ENCODE measurements at regions not wholly inside any gene's neighbourhood (a gene's known extent, or its start where the extent isn't known, plus 50 kb on each side); places are given as distances from the start of the nearest gene placed in this dataset.

- DNase-seq (ENCODE audit: low read depth, low spot score): no peak
- Histone ChIP-seq H3K4me3 (ENCODE audit: insufficient read length, low read depth) (no peak overlapping the region), H3K27me3 (ENCODE audit: insufficient read depth, insufficient read length) (no peaks in the 10 kb centered on the region), H3K9ac (ENCODE audit: insufficient read length, low read depth) (no peak overlapping the region), H3K9me3 (ENCODE audit: insufficient read depth, low read length) (no peaks in the 10 kb centered on the region), H3K36me3 (ENCODE audit: insufficient read depth, insufficient read length, low read length) (no peaks in the 10 kb centered on the region), H3K4me1 (ENCODE audit: insufficient read depth, insufficient read length) (no peaks in the 10 kb centered on the region)
- TF ChIP-seq ZNF274 (IDR thresholded peaks at IDR 0.05; ENCODE audit: low read depth, low read length): no peak
- no peak for TF ChIP-seq YY1 (IDR thresholded peaks at IDR 0.05; ENCODE audit: insufficient read depth, insufficient read length)
- no peak for TF ChIP-seq SUZ12 (IDR thresholded peaks at IDR 0.05; ENCODE audit: extremely low read depth, insufficient read depth, insufficient read length)
Measured at GRCh38 chr3:103134023-103134724, 699.4 kb downstream of the ZPLD1 start.

GRCh38 chr3:103136621-103137020 lies 701.8 kb downstream of the ZPLD1 start:
- no peak overlapping the region for H3K9ac ChIP-seq (ENCODE audit: insufficient read length, low read depth)

GRCh38 chr3:103137830-103138229 lies 703.0 kb downstream of the ZPLD1 start:
- Histone ChIP-seq H3K9ac (ENCODE audit: insufficient read length, low read depth) (no peak overlapping the region), H3K9me3 (ENCODE audit: insufficient read depth, low read length) (no peaks in the 10 kb centered on the region), H3K36me3 (ENCODE audit: insufficient read depth, insufficient read length, low read length) (no peaks in the 10 kb centered on the region), H3K4me1 (ENCODE audit: insufficient read depth, insufficient read length) (no peaks in the 10 kb centered on the region), H3K4me3 (ENCODE audit: insufficient read length, low read depth) (no peak overlapping the region), H3K27me3 (ENCODE audit: insufficient read depth, insufficient read length) (no peaks in the 10 kb centered on the region)
- DNase-seq (ENCODE audit: low read depth, low spot score): no peak
- TF ChIP-seq YY1 (IDR thresholded peaks at IDR 0.05; ENCODE audit: insufficient read depth, insufficient read length): no peak
- TF ChIP-seq ZNF274 (IDR thresholded peaks at IDR 0.05; ENCODE audit: low read depth, low read length): no peak
- no peak for TF ChIP-seq SUZ12 (IDR thresholded peaks at IDR 0.05; ENCODE audit: extremely low read depth, insufficient read depth, insufficient read length)

More at GRCh38 chr3:103136621-103137020, 701.8 kb downstream of the ZPLD1 start:
- H3K9me3 ChIP-seq (ENCODE audit: insufficient read depth, low read length): no peaks in the 10 kb centered on the region
- no peaks in the 10 kb centered on the region for H3K36me3 ChIP-seq (ENCODE audit: insufficient read depth, insufficient read length, low read length)
- no peak for TF ChIP-seq ZNF274 (IDR thresholded peaks at IDR 0.05; ENCODE audit: low read depth, low read length)
- TF ChIP-seq SUZ12 (IDR thresholded peaks at IDR 0.05; ENCODE audit: extremely low read depth, insufficient read depth, insufficient read length): no peak
- no peak for TF ChIP-seq YY1 (IDR thresholded peaks at IDR 0.05; ENCODE audit: insufficient read depth, insufficient read length)
- H3K4me3 ChIP-seq (ENCODE audit: insufficient read length, low read depth): no peak overlapping the region
- no peaks in the 10 kb centered on the region for H3K4me1 ChIP-seq (ENCODE audit: insufficient read depth, insufficient read length)
- no peaks in the 10 kb centered on the region for H3K27me3 ChIP-seq (ENCODE audit: insufficient read depth, insufficient read length)
- no peak for DNase-seq (ENCODE audit: low read depth, low spot score)

- no peak for TF ChIP-seq ZNF274 (IDR thresholded peaks at IDR 0.05; ENCODE audit: low read depth, low read length)
- no peak for DNase-seq (ENCODE audit: low read depth, low spot score)
- Histone ChIP-seq H3K36me3 (ENCODE audit: insufficient read depth, insufficient read length, low read length) (no peaks in the 10 kb centered on the region), H3K4me3 (ENCODE audit: insufficient read length, low read depth) (no peak overlapping the region), H3K9me3 (ENCODE audit: insufficient read depth, low read length) (no peaks in the 10 kb centered on the region), H3K27me3 (ENCODE audit: insufficient read depth, insufficient read length) (no peaks in the 10 kb centered on the region), H3K9ac (ENCODE audit: insufficient read length, low read depth) (no peak overlapping the region), H3K4me1 (ENCODE audit: insufficient read depth, insufficient read length) (no peaks in the 10 kb centered on the region)
Measured at GRCh38 chr3:103158183-103158582, 723.4 kb downstream of the ZPLD1 start.

GRCh38 chr3:103166890-103167289 lies 732.1 kb downstream of the ZPLD1 start:
- TF ChIP-seq YY1 (IDR thresholded peaks at IDR 0.05; ENCODE audit: insufficient read depth, insufficient read length): no peak
- TF ChIP-seq ZNF274 (IDR thresholded peaks at IDR 0.05; ENCODE audit: low read depth, low read length): no peak
- no peak for TF ChIP-seq SUZ12 (IDR thresholded peaks at IDR 0.05; ENCODE audit: extremely low read depth, insufficient read depth, insufficient read length)
- Histone ChIP-seq H3K4me3 (ENCODE audit: insufficient read length, low read depth) (no peak overlapping the region), H3K9me3 (ENCODE audit: insufficient read depth, low read length) (no peaks in the 10 kb centered on the region)

GRCh38 chr3:103167850-103168249 lies 733.0 kb downstream of the ZPLD1 start:
- no peak for DNase-seq (ENCODE audit: low read depth, low spot score)
- H3K27me3 ChIP-seq (ENCODE audit: insufficient read depth, insufficient read length): no peaks in the 10 kb centered on the region
- no peaks in the 10 kb centered on the region for H3K9me3 ChIP-seq (ENCODE audit: insufficient read depth, low read length)
- no peak overlapping the region for H3K4me3 ChIP-seq (ENCODE audit: insufficient read length, low read depth)
- TF ChIP-seq ZNF274 (IDR thresholded peaks at IDR 0.05; ENCODE audit: low read depth, low read length) (no peak), SUZ12 (IDR thresholded peaks at IDR 0.05; ENCODE audit: extremely low read depth, insufficient read depth, insufficient read length) (no peak), YY1 (IDR thresholded peaks at IDR 0.05; ENCODE audit: insufficient read depth, insufficient read length) (no peak)
- H3K36me3 ChIP-seq (ENCODE audit: insufficient read depth, insufficient read length, low read length): no peaks in the 10 kb centered on the region
- H3K9ac ChIP-seq (ENCODE audit: insufficient read length, low read depth): no peak overlapping the region
- H3K4me1 ChIP-seq (ENCODE audit: insufficient read depth, insufficient read length): no peaks in the 10 kb centered on the region

More at GRCh38 chr3:103166890-103167289, 732.1 kb downstream of the ZPLD1 start:
- Histone ChIP-seq H3K36me3 (ENCODE audit: insufficient read depth, insufficient read length, low read length) (no peaks in the 10 kb centered on the region), H3K4me1 (ENCODE audit: insufficient read depth, insufficient read length) (no peaks in the 10 kb centered on the region), H3K9ac (ENCODE audit: insufficient read length, low read depth) (no peak overlapping the region), H3K27me3 (ENCODE audit: insufficient read depth, insufficient read length) (no peaks in the 10 kb centered on the region)
- no peak for DNase-seq (ENCODE audit: low read depth, low spot score)

- no peaks in the 10 kb centered on the region for H3K4me1 ChIP-seq (ENCODE audit: insufficient read depth, insufficient read length)
- DNase-seq (ENCODE audit: low read depth, low spot score): no peak
- no peaks in the 10 kb centered on the region for H3K27me3 ChIP-seq (ENCODE audit: insufficient read depth, insufficient read length)
- no peak overlapping the region for H3K9ac ChIP-seq (ENCODE audit: insufficient read length, low read depth)
- no peaks in the 10 kb centered on the region for H3K36me3 ChIP-seq (ENCODE audit: insufficient read depth, insufficient read length, low read length)
- H3K9me3 ChIP-seq (ENCODE audit: insufficient read depth, low read length): no peaks in the 10 kb centered on the region
- H3K4me3 ChIP-seq (ENCODE audit: insufficient read length, low read depth): no peak overlapping the region
- no peak for TF ChIP-seq YY1 (IDR thresholded peaks at IDR 0.05; ENCODE audit: insufficient read depth, insufficient read length)
- TF ChIP-seq ZNF274 (IDR thresholded peaks at IDR 0.05; ENCODE audit: low read depth, low read length): no peak
- no peak for TF ChIP-seq SUZ12 (IDR thresholded peaks at IDR 0.05; ENCODE audit: extremely low read depth, insufficient read depth, insufficient read length)
Measured at GRCh38 chr3:103169289-103169688, 734.5 kb downstream of the ZPLD1 start.
